HG02981 (cell line): ENCODE measurements at regions not wholly inside any gene's neighbourhood (a gene's known extent, or its start where the extent isn't known, plus 50 kb on each side); places are given as distances from the start of the nearest gene placed in this dataset.
"Not testable (repeated sequence)": the region's sequence is repeated elsewhere in the genome, so short reads cannot be mapped to it uniquely, and the experiment has no call there.

Experiments
- ATAC-seq: cut with Tn5 transposase; IDR thresholded peaks from one replicate; pipeline ENCODE4 v1.9.1; 2021; ENCODE audit warnings: mild to moderate bottlenecking, moderate library complexity; ENCODE audit not compliant: unreplicated experiment

DNA sequence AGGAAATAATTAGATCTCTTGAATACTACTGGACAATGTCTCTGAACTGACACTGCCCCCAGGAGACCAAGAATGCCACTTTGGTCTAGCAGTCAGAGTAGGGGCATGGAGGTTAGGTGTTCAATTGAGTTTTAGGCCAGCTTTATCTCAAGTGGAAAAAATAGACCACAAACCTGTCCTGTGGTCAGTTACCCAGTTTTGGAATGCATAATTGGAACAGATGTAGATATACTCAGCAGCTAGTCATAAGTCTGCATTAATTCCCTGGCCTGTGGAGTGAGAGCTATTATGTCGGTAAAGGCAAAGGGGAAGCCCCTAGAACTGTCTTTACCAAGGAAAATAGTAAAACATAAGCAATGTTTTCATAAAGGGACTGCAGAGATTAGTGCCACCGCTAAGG is 587.7 kb downstream of the GLUD2 start:
- ATAC-seq: no peak

DNA sequence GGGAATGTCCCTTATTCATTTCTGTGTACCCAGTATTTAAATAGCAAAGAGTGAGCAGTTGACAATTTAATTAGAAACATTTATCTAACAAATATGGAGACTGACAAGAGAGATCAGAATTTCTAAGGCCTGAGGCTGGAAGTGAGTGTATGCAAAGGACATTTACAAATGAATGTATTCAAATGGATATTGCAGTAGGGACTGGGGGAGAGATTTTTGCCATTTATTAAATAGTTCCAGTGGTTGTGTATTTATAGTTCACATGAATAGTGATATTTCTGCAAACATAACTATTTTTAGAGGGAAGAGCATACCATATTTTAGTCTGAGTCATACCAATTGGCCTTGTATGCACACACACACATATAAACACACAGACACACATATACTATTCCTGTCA is 592.4 kb downstream of the GLUD2 start:
- ATAC-seq: no peak

DNA sequence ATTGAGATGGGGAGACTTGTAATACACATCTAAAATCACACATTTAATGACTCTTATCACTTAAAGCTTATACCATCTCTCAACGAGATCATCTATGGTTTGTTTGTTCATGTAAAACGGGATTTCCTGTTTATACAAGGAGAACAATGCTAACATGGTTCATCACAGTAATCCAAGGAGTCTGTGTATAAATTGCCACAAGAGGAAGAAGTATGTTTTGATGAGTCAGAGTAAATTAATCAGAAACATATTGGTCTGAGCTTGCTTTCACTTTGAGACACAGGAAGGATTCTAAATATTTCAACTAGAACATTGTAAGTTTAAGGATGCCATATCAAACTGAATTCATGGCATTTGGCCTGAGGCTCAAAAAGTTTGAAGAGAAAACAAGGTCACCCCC is 594.1 kb downstream of the GLUD2 start:
- ATAC-seq: no peak

DNA sequence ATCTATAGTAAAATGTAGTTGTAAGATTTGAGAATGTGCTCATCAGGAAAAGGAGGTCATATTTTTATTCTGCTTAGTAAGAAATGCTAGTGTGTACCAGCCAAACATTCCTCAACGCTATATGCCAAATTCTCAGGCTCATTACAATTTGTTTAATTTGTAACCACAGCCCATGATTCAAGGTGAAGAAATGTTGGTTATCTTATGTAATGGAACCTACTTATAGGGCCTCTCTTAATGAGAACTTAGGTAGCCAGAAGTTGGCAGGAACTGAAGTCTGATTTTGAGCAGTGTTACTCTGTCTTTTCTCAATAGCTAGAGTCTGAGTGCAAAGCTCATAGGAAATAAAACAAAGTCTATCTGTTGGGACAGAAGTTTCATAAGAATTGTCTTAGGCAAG is 595.0 kb downstream of the GLUD2 start:
- no peak for ATAC-seq

DNA sequence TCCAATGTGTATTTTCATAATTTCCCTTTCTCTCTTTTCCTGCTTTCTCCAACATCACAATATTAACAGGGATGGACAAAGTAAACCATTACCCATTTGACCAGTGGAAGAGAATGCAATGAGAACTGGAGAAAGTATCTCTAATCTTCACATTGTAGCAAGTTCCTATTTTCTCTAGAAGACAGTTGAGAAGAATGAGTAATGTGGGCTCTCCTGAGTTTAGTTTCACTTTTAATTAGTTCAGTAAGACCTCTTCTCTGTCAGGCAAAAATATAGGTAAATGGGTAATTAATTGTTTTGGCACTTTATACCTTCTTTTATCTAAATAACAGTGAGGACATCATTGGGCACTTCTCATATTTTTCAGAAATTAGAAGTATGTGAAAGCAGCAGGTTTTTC is 602.0 kb downstream of the GLUD2 start:
- ATAC-seq: no peak

DNA sequence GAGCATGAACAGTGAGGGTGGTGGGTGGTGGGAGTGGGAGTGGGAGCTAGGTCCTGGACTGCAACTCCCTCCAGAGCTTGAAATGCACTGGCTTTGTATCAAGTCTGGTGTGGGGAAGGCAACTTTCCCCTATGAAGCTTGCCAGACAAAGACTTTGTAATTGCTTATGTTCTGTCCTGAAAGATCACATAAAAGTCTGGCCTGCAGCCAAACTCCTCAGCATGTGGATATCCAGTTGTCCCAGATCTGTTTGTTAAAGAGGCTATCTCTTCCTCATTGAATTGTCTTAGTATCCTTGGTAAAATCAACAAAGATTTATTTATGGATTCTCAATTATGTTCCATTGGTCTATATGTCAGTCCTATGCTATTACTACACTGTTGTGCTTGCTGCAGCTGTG is 607.9 kb downstream of the GLUD2 start:
- no peak for ATAC-seq

DNA sequence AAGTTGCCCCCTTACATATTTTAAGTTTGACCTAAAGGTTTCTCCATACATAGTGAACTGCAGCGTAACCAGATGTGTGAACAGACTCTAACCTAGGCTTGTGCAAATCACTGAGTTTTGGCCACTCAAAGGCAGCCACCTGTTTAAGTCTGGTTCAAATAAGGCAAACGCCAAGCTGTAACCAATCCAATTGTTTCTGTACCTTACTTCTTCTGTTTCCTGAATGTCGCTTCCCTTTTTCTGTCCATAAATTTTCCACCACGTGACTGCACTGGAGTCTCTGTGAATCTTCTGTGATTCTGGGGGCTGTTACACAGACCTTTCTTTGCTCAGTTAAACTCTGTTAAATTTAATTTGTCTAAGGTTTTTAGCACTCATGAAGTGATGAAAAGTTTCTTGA is 618.8 kb downstream of the GLUD2 start:
- no peak for ATAC-seq

DNA sequence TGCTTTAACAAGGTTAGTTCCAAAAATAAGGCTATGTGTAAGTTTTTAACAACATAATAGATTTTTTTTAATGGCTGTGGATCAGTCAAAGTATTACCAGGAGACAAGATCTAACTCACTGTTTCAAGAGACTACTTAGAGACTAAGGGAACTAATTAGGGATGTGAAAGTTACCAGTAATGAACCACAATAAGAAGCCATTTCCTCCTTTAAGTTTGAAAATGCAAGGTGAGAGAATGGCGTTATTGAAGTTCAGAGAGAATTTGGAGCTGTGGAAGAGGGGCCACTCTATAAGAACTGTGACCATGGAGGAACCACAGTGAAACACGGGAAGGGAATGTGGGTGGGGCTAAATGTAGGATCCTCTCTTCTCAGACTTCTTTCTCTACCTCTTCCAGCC is 624.2 kb downstream of the GLUD2 start:
- ATAC-seq: no peak

DNA sequence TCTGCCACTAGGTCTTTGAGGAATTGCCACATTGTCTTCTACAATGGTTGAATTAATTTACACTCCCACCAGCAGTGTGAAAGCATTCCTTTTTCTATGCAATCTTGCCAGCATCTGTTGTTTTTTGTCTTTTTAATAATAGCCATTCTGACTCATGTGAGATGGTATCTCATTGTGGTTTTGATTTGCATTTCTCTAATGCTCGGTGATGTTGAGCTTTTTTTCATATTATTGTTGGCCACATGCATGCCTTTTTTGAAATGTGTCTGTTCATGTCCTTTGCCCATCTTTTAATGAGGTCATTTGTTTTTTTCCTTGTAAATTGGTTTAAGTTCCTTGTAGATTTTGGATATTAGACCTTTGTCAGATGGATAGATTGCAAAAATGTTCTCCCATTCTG is 661.8 kb downstream of the GLUD2 start:
- ATAC-seq: not testable (repeated sequence)

DNA sequence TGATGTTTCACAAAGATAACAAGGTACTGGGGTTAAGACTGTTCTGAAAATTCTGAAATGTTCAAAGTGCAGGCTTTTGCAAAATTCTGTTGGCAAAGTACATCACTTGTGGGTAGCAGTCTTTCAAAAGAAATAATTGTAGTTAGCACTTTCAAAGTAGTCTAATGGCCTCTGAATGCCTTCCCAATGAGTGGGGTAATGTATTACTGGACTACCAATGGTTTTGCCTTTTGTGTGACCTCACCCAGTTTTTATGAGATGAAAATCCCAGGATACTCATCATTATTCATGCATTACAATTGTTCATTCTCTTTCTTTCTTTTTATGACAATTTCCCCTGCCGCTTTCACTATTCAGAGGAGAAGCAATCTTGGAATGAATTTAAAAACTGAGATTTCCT is 686.1 kb downstream of the GLUD2 start:
- no peak for ATAC-seq

DNA sequence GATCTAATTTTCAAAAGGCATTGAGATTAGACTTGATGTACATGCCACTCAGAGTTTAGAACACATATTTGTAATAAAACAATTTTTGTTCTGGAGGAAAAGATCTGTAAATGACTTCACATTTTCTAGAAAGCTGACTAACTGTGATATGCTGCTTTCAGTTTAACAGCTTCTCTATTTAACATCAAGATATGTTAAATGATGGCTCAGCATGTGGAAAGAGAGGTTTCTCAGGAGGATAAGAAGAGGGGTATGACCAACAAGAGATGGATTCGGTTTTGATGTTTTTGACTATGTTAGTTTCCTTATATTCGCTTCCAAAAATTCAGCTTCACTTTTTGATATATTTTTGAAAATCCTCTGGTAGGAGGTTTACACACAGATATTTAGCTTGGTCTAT is 698.7 kb downstream of the GLUD2 start:
- ATAC-seq: no peak

DNA sequence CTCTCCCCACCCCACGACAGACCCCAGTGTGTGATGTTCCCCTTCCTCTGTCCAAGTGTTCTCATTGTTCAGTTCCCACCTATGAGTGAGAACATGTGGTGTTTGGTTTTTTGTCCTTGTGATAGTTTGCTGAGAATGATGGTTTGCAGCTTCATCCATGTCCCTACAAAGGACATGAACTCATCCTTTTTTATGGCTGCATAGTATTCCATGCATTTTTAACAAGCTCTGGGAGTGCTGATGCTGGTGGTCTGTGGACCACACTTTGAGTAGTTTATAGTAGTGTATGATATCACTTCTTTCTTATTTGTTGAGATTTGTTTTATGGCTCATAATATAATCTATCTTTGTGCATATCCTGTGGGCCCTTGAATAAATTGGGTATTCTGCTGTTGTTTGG is 706.2 kb downstream of the GLUD2 start:
- not testable (repeated sequence) for ATAC-seq

DNA sequence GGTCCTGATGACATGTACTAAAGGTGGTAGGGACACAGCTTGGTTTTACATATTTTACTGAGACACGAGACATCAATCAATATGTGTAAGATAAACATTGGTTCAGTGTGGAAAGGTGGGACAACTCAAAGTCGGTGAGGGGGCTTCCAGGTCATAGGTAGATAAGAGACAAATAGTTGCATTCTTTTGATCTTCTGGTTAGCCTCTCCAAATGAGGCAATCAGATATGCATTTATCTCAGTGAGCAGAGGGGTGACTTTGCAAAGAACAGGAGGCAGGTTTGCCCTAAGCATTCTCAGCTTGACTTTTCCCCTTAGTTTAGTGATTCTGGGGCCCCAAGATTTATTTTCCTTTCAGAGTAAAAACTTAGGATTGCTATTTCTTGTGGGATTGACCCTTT is 706.9 kb downstream of the GLUD2 start:
- no peak for ATAC-seq

DNA sequence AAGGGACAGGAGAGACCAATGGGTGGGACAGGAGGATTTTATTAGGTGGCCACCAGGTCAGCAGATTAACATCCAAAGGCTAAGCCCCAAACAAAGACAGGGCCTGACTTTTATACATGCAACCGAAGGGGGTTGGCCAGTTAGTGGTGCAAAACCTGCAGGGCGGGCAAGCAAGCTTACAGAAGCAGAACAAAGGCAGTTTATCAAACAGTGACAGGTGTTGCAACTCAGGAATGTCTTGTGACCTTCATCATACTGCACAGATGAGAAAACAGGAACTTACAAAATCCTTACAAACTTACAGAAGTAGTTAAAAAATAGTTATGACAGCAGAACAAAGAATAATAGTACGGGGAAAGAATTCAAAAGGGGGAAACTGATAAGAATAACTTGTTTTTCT is 708.1 kb downstream of the GLUD2 start:
- ATAC-seq: no peak

DNA sequence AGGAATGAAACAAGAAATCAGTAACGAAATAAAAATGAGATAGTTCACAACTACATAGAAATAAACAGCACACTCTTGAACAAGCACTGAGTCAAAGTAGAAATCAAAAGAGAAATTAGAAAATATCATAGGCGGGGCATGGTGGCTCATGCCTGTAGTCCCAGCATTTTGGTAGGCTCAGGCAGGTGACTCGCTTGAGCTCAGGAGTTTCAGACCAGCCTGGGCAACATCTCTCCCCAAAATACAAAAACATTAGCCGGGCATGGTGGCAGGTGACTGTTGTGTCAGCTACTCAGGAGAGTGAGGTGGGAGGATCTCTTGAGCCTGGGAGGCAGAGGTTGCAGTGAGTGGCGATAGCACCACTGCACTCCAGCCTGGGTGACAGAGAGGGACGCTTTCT is 714.4 kb downstream of the GLUD2 start:
- ATAC-seq: no peak

DNA sequence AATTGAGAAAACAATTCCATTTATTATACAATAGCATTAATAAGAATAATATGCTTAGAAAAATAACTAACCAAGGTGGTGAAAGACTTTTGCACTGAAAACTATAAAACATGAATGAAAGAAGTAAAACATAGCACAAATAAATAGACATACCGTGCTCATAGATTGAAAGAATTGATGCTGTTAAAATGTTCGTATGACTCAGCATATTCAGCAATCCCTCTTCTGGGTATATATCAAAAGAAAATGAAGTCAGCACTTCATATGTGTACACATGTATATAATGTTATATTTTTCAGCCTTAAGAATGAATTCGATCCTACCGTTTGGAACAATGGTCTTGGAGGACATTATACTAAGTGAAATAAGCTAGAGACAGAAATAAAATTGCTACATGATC is 716.3 kb downstream of the GLUD2 start:
- ATAC-seq: no peak

DNA sequence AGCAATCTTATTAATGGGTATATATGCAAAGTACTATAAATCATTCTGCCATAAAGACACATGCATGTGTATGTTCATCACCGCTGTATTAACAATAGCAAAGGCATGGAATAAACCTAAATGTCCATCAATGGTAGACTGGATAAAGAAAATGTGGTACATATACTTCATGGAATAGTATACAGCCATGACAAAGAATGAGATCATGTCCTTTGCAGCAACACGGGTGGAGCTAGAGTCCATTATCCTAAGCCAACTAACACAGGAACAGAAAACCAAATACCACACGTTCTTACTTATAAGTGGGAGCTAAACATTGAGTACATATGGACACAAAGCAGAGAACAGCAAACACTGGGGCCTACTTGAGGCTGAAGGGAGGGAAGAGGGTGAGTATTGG is 720.8 kb downstream of the GLUD2 start:
- not testable (repeated sequence) for ATAC-seq

DNA sequence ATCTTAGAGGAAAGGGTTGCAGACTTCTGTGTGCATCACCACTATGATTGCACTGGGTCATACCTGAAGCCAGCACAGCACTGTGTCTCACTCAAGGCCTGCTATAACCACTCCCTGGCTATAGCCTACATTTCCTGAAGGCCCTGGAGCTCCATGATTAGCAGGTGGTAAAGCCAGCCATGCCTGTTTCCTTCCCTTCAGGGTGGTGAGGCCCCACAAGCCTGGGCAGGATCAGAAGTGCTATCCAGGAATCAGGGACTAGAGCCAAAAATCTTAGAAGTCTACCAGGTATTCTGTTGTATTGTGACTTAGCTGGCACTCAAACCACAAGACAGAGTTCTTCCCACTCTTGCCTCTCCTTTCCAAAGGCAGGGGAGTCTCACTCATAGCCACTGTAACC is 734.6 kb downstream of the GLUD2 start:
- ATAC-seq: no peak

DNA sequence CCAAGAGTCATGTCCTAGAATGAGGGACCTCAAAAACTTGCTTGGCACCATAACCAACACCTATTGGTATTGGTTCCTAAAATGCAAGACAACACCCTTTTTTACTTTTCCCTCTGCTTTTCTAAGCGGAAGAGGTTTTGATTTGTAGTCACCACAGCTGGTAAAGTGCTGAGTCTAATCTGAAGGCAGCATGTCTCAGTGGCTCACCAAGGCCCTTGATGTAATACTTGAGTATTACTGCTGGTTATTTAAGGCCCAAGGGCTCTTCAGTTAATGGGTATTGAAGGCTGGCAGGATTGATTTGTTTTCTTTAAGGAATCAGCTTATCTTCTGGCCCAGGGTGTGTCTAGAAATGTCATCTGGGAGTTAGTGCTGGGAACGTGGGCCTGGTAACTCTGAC is 735.1 kb downstream of the GLUD2 start:
- ATAC-seq: no peak

DNA sequence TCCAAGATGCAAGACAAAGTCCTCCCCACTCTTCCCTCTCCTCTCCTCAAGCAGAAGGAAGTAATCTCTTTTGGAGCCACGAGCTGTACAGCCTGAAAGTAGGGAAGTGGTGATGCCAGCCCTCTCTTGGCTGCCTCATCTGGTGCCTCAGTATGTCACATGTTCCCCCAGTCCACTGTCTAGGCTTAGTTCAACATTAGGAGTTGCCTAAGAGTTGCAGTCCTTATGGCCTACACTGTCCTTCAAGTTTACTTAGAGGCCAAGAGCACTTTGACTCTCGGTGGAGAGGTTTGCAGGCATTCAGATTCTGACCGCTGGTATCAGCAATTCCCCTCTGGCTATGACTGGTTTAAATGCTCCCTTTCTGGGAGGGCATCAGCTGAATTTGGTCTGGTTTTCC is 735.6 kb downstream of the GLUD2 start:
- ATAC-seq: no peak

DNA sequence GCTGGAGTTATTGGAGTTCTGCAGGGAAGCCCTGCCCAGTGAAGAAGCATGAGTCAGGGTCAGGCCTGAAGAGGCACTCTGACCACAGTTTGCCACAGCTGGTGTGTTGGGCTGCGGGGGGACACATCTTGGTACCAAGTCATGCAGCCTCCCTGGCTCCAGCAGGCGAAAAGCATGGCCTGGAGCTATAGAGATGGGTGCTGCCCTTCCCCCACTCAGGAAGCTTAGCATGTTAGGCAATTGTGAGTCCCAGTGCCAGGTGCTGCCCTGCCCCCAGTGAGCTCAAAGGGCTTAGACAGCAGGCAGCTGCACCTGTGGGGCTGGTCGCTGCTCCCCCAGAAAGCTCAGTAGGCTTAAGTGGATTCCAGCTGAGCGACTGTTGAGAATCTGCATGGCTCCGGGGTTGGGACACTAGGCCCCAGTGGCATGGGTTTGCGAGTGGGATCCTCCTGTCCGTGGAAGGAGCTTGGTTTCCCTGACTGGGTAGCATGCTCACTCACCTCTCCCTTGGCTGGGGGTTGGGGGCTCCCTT is 755.5 kb downstream of the GLUD2 start:
- ATAC-seq: no peak

DNA sequence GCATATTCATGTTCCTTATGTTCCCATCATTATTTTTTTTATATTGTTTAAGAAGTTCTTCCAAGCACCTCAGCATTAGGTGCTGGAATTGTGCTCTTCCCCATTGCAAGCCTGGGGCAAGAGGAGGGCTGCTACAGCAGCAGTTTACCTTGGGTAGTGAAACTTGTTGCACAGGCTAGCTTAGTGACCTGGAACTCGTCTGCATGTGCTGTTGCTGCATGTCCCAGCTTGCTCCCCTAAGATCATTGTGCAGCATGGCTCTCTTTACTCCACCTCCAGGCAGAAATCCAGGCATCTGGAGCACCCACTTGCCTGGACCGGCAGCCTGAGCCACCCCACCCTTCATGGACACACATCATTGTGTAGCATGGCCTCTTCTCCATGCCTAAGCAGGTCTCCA is 776.0 kb downstream of the GLUD2 start:
- no peak for ATAC-seq

DNA sequence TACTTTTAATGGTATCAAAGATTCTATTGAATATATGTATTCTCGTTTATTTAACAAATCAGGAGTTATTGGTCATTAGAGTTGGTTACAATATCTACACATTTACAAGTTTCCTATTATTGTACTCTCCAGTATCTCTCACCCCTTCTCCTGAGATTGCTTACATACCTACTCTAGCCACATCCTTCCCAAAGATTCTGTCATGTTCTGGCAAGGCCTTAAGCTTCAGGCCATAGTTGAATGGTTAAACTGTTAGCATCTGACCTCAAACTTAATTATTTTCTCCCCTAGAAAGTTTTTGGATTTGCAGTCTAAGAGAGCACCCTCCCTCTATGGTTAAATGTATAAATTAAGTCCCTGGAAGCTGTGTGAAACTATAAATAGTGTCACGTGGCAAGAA is 784.2 kb downstream of the GLUD2 start:
- ATAC-seq: no peak

DNA sequence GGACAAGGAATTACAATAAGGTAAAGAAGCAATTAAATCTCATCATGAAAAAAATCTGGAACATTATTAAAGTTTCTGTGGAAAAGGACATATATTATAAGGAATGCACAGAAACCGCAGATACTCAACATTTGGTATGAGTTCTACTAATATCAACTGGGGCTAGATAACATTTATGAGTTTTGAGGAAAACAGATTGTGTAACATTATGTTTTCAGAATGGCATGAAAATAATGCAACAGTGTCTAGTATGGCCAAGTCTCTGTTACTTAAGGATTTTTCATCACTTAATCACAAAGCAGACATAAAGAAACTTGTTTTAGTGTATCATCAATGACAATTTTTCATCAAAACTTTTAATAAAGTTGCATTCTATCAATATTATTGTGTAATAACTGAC is 785.0 kb downstream of the GLUD2 start:
- ATAC-seq: no peak
